ENCODE measurements at regions not wholly inside any gene's neighbourhood (a gene's known extent, or its start where the extent isn't known, plus 50 kb on each side); places are given as distances from the start of the nearest gene placed in this dataset.
A peak's percentile ranks its signal among the peaks of the same experiment; 100 is the strongest.

DNA sequence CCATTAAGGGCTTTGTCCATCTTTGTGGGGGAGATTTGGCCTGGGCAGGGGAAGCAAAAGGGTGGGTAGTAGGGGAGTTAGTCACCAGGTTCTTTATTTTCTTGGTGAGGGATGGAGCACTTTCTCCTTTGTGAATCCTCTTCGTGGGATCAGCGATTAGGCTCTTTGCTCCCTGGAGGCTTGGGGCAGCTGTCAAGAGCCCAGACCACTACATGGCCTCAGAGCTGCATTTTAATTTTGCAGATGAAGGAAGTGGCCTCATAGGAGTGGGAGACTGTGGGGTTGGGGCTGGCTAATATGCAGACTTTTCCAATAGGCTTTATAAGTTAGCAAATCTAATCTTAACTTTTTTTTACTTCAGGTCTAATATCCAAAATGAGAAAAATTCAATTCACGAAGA is 168.1 kb upstream of the DEFB112 start:
- DNase-seq (ENCODE audit: low spot score) = no peak

DNA sequence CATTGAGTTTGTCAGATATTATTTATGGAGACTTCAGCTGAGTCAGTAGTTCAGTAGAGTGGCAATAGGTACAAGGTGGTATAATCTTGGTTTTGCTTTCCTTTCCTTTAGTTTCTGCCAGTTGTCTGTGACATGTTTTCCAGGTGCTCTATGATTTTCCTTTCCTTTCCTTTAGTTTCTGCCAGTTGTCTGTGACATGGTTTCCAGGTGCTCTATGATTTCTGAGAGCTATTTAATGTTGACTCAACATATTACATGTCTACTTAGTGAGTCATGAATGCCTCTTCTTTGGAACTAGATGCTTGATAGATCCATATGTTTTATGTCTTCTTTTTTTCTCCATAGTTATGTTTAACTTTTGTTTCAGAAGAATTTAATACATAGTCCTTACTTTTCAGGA is 186.4 kb upstream of the DEFB112 start:
- no peak for DNase-seq (ENCODE audit: low spot score)

DNA sequence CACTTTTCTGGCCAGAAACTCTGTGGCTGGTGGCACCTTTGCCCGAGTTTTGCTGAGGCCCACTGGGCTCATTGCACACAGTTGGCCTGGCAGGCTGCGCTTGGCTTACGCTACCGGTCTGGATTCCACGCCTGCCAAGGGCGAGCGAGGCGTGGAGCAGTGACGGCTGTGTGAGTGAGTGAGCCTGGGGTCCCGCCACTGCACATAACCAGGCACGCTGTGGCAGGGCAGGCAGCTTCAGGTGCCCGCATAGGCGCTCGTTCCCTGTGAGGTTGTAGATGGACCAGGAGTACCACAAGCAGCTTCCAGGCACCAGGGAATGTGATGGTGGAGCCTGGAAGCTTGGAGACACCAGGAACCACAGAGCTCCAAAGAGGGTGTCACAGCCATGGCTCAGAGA is 190.1 kb upstream of the DEFB112 start:
- no peak for DNase-seq (ENCODE audit: low spot score)

DNA sequence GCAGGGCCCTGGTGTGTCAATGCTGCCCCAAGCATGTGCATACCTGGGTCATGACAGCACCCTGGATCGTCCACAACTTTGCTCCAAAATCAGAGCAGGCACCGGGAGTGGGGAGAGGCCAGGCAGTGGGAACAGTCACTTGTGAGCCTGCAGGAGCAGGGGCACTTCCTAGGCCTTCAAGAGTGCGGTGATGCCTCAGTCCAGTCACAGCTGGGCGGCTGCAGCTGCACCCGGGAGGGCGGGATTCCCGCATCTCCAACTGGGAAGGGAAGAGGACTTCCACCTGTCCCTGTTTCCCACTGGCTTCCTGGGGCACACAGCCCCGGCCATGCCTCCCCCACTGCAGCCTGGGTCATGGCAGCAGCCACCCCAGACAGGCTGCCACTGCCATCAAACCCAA is 191.3 kb upstream of the DEFB112 start:
- no peak for DNase-seq (ENCODE audit: low spot score)

DNA sequence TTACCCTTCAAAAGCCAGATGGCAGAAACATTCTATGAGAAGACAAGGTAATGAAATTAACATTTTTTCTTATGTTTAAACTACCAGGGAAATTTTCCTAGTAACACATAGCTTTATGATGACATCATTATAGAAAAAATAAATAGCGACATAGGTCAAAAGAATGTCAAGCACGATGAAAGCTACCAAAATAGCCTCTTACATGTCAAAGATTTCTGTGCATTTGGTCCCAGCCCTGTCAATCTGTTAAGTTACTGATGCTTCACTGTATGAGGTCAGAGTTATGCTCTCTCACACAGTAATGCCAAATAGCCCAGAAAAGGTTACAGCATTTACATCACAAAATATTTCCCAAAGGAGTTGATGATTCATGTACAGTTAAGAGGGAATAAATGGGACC is 199.8 kb upstream of the DEFB112 start:
- no peak for DNase-seq (ENCODE audit: low spot score)

DNA sequence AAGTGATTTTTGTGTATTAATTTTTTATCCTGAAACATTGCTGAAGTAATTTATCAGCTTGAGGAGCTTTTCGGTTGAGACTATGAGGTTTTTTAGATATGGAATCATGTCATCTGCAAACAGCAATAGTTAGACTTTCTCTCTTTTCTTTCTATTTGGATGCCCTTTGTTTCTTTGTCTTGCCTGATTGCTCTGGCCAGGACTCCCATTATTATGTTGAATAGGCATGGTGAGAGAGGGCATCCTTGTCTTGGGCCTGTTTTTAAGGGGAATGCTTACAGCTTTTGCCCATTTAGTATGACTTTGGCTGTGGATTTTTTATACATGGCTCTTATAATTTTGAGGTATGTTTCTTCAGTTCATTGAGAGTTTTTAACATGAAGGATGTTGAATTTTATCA is 207.6 kb upstream of the DEFB112 start:
- no peak for DNase-seq (ENCODE audit: low spot score)

DNA sequence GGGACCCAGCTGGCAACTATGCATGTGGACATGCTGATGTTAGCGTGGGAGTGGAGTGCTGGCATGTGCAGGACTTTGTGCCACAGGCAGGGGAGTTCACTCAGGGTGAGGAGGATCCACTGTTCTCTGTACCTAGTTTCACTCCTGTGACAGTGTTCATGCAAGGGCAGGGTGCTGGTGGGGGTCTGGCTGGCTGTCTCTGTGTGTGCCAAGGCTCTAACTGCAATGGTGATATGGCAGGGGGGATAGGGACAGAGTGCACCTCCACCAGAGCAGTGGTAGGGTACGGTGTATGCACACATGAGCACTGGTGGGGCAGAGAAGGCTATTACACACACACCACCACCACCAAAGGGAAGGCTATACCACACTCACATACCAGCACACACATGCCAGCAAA is 210.2 kb upstream of the DEFB112 start:
- no peak for DNase-seq (ENCODE audit: low spot score)

DNA sequence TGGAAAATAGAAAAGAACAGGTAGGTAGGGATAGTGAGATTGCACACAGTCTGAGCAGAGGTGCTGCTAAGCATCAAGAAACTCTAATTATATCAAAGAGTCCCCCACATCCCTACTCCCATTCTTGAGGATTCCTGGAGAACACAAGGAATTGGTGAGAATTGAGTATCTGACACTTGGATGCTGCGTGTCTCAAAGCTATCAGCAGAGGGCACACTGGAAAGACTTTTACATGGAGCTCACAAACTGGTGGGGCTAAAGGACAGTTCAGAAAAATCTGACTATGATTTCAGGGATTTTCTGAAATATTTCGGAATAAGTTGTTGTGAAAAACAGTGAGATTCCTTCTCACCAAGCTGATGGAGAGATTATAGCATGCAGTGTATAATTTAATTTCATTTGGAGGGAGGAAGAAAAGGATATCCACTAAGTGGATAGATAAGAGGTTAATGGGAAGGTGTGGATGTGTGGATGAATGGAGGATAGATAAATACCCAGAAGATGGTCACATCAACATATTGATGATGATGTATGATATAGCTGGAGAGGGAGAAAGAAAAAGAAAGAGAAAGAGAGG is 215.4 kb upstream of the DEFB112 start:
- peak; percentile 5 for DNase-seq (ENCODE audit: low spot score)

DNA sequence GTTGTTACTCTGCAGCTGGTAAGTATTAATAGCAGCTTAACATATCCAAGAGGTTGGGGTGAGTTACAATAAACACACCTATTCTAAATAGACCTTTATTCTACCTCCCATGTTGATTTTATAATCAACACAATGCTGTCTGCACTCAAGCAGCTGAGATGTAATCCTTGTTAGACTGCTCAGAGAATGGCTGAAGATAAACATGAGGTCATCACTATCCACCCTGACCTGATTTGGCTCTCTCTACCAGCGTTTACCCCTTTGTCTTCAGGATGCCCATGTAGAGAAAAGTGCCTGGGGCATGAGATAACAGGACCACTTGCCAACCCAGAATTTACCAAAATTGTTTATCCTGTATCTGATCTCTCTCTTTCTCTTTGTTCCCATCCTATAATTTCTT is 220.7 kb upstream of the DEFB112 start:
- DNase-seq (ENCODE audit: low spot score) = no peak

DNA sequence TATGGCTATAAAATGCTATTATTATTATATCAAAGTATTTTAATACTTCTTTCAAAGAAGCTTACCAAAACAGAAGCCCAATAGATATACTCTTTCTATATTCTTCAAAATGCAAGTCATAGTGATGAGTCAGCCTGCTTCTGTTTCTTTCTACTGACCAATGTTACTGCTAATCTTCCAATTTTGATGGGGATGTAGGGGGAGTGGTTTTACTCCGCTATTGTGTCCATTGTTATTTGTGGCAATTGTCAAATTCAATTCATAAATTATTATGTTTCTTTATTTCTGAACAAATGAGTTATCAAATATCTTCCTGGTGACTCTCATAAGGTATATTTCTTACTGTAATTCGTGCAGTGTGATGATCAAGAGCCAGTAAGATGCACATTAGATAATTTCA is 221.5 kb upstream of the DEFB112 start:
- no peak for DNase-seq (ENCODE audit: low spot score)

DNA sequence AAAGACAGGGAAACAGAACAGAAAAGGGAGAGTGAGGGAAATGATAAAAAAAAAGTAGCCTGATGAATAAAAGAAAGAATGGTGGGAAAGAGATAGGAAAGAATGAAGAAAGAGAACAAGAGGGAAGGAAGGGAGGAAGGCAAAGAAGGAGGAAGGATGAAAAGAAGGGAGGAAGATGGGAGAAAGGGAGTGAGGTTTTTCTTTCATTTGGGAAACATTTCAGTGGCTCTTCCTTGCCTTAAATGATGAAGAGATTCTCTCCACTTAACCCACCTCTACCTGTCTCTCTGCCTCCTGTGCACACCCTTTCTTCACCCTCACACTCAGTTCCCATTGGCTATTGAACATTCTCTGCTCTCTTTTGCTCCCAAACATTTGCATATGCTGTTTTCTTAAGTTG is 222.1 kb upstream of the DEFB112 start:
- DNase-seq (ENCODE audit: low spot score) = no peak

DNA sequence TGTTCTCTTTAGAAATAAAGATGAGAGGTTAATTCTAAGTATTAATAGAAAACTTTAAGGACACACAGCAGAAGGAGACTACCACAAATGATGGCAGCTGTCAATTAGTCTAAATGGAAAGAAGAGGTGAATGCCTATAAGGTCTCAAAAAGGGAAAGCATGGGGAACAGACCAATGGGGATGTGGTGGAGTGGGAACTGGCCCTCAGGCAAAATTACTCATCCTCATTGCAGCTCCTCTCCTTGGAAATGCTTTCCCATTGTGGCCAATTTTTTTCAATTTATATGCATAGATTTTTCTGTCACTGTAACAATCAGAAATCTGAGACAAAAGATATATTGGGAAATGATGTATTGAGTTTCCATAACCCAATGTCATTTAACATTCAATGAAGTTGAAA is 222.9 kb upstream of the DEFB112 start:
- no peak for DNase-seq (ENCODE audit: low spot score)

DNA sequence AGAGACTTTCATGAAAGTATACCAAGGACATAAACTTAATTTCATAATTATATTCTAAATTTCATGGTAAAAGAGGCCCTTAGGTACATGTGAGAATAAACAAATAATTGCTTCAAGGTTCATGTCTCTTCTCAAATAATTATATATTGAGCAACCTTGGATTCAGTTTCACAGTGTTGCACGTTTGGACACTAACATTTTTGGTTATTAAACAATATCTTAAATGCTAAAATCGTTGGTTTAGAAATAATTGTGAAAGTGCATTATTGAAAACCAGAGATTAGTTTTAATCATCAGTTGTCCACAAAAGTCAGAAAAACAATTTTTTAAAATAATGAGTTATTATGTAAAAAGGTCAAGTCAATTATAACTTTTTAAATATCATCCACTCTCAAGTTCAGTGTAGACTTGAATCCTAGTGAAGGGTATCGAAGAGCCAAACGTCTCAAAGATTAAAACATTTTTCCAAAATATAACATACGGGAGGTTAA is 227.1 kb upstream of the DEFB112 start:
- DNase-seq (ENCODE audit: low spot score) = no peak

DNA sequence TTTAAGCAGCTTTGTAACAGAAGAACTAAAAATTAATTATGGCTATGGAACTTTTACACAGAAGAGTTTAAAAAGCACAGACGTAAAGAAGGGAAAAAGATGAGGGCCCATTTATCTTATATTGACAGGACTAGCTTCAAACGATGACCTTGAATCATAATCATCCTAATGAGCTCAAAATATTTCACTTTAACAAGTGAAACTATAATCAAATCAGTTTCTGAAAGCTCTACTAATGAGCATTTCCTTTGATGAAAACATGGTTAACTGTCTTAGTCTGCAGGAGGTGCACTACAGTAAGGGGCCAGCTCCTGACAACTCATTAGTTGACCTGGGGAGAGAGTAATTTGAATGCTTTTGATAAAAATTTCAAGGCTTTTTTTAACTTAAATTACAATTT is 228.0 kb upstream of the DEFB112 start:
- DNase-seq (ENCODE audit: low spot score) = no peak

DNA sequence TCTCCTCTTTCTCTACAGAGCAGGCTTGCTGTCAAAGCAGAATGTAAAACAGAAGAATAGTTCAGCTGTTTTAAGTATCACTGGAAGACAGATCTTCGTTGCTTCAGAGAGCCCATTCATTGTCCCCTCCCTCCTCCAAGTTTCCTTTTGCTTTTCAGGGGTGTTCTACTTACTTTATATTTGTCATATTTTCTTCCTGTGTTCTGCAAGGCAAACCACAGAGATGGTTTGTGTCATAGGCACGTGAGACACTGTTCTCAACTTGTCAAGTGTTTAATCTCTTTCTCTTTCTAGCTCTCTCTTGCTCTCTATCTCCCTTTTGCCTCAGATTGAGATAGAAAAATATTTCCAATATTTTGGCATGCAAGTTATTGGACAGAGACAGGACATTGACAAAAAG is 228.9 kb upstream of the DEFB112 start:
- no peak for DNase-seq (ENCODE audit: low spot score)

DNA sequence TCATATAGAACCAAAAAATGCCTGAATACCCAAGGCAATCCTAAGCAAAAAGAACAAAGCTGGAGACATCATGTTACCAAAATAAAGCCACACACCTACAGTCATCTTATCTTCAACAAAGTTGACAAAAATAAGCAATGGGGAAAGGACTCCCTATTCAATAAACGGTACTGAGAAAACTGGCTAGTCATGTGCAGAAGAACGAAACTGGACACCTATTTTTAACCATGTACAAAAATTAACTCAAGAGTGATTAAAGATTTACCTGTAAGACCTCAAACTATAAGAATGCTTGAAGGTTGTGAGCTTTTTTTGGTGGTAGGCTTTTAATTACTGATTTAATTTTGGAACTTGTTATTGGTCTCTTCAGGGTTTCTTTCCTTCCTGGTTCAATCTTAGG is 236.0 kb upstream of the DEFB112 start:
- no peak for DNase-seq (ENCODE audit: low spot score)

DNA sequence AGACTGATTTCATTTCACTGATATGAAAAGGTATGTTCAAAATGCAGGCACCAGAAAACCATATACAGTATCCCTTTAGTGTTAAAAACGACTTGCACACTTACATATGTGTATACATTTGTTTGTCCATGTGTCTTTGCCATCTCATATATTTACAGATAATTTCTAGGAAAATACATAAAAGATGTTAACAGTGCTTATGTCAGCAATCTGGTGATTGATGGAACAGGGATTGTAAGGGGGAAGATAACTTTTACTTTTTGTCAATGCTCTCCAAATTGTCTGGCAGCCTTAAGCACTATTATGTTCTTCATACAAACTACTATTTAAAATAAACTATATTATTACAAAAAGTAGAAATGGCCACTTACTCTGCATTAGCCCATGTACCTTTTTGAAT is 238.5 kb upstream of the DEFB112 start:
- no peak for DNase-seq (ENCODE audit: low spot score)

DNA sequence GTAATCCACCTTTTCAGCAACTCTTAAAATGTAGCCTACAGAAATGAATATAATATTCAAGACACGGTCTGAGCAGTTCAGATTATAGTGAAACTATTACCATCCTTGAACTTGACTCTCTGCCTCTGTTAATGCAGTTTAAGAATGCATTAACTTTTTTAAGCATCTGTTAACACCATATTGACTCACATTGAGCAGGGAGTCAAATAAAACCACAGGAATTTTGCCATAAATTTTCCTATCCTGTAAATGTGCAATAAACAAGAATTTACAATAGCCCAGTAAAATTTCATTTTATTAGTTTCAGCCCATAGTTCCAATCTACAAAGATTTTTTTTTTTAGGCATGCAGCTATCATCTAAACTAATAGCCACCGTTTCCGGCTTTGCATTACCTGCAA is 239.2 kb upstream of the DEFB112 start:
- DNase-seq (ENCODE audit: low spot score) = no peak

DNA sequence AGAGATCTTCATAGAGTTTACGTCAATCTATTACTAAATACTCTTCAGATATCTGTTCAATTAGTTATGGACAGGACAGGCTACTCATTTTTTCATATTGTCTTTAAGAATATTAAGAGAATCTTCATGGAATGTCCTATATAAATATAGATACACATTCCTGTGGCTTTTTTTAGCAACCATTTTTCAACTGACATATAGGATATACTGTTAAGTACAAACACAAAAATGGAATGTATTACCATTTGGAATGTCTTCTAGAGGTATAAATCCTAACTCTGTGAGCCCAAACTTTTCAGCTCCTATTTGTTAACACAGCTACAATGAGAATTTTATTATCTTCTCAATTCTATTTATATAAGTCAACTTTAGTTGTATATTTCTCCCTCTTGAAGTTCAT is 239.6 kb upstream of the DEFB112 start:
- no peak for DNase-seq (ENCODE audit: low spot score)

DNA sequence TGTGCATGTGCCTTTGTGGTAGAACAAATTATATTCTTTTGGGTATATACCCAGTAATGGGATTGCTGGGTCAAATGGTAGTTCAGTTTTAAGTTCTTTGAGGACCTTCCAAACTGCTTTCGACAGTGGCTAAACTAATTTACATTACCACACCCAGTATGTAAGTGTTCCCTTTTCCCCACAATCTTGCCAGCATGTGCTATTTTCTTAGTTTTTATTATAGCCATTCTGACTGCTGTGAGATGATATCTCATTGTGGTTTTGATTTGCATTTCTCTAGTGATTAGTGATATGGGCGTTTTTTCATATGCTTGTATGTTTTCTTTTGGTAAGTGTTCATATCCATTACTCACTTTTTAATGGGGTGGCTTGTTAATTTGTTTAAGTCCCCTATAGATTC is 251.6 kb upstream of the DEFB112 start:
- DNase-seq (ENCODE audit: low spot score) = no peak

DNA sequence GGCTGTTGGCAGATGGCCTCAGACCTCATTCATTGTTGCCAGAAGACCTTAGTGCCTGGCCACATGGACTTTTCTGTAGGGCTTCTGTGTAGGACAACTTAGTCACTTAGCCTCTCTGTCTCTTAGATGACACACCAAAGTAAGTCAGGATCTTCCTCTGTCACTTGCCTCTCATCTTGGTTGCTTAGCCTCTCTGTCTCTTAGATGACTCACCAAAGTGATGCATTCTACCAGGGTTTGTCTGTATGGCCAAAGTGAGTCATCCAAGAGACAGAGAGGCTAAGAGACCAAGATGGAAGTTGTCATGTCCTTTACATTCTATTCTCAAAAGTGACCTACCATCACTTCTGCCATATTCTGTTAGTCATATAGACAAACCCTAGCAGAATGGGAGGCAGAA is 255.9 kb upstream of the DEFB112 start:
- DNase-seq (ENCODE audit: low spot score) = no peak

DNA sequence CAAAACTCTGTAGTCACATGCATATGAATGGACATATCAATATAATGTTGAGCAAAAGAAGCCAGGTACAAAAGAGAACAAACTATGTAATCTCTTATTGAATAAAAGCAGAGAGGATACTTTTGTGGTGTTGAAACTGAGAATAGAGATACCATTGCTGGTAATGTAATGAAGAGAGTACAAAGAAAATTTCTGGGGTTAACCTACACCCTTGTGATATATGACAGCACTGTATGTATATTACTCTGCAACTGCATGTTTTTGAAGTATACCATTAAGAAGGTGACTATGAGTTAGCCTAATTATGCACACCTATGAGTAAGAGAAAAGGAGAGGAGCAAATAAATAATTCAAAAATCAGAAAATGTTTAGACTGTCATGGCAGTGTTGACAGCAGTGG is 268.8 kb upstream of the DEFB112 start:
- DNase-seq (ENCODE audit: low spot score) = no peak

DNA sequence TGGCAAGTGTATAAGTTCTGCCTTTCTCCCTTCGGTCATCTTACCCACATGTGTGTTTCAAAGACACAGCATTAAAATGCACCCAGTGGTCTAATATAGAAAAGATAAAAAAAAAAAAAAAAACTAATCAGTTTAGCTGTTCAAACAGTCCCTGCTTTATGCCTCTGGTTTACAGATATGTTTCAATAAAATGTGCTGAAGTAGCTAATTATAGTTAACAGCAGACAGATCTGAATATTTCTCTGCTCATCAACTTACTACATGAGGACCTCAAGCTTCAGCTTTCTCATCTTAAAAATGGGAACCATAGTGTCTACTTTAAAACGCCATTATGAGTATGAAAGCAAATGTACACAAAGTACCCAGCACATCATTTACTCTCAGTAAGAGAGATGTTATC is 280.6 kb upstream of the DEFB112 start:
- no peak for DNase-seq (ENCODE audit: low spot score)

DNA sequence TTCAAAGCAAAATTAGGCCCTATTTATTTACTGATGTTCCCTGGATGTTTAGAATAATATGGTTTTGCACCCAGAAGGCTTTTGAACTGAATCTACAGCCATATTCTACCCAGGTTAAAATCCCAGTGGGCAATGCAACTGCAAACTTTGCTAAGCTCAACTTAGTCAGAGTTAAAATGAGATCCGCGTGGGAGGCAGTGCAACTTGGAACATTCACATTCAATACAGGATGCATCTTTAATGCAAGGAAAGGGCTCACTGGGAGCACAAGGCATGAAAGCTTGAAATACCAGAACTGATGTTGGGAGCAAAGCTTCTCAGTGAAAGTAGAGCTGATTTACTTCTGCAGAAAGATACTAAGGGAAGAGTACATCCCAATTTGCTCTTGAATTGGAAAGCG is 281.2 kb upstream of the DEFB112 start:
- DNase-seq (ENCODE audit: low spot score) = no peak

DNA sequence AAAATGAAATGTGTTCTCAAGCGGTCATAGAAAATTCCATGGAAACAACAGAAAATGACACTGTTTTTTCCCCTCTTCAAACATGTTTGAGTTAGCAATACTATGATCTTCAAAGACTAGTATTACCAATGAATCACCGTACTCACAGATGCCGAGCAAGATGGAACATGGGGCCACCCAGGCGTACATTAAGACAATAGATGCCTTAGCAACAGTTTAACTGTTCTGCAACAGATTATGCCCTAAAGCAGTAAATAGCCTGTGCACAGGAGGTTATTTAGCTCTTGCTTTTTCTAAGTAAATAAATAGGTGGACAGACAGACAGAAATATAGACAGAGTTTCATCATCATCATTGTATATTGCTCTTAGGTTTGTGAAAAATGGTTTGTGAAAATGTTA is 284.0 kb upstream of the DEFB112 start:
- DNase-seq (ENCODE audit: low spot score) = no peak
